Aorta (tissue), 5 donors: ENCODE measurements at regions not wholly inside any gene's neighbourhood (a gene's known extent, or its start where the extent isn't known, plus 50 kb on each side); places are given as distances from the start of the nearest gene placed in this dataset.
"Not testable (repeated sequence)": the region's sequence is repeated elsewhere in the genome, so short reads cannot be mapped to it uniquely, and the experiment has no call there.

ENCODE experiments used
- ATAC-seq: fragments of 200-7000 bp; cut with Tn5 transposase; one replicate; pipeline ENCODE4 v1.9.1; 2022; ENCODE audit warnings: moderate library complexity; ENCODE audit not compliant: low FRiP score
- DNase-seq, 2 donors: peaks; one replicate each; pipeline ENCODE4 v3.0.0-alpha.2; 2020
- H3K27ac ChIP-seq, 2 donors: one replicate each; pipeline ENCODE4 v1.5.1; 2013; ENCODE audit warnings: low read length in 2 of 2, mild to moderate bottlenecking in 2 of 2, moderate library complexity in 2 of 2, control low read depth in 1 of 2, inconsistent platforms in 1 of 2, low read depth in 1 of 2
- H3K27me3 ChIP-seq, 2 donors: one replicate each; pipeline ENCODE4 v1.6.1; 2013; ENCODE audit warnings: control low read depth in 1 of 2, low read length in 1 of 2, mild to moderate bottlenecking in 1 of 2, moderate library complexity in 1 of 2; ENCODE audit not compliant: insufficient read depth in 2 of 2, control insufficient read depth in 1 of 2
- H3K36me3 ChIP-seq, 2 donors: one replicate each; pipeline ENCODE4 v1.6.1; 2013; ENCODE audit warnings: control low read depth in 1 of 2, low read length in 1 of 2, mild to moderate bottlenecking in 1 of 2; ENCODE audit not compliant: insufficient read depth in 2 of 2, control insufficient read depth in 1 of 2
- H3K4me1 ChIP-seq, 2 donors: one replicate each; pipeline ENCODE4 v1.6.1; 2013; ENCODE audit warnings: low read length in 2 of 2, control low read depth in 1 of 2, mild to moderate bottlenecking in 1 of 2, moderate library complexity in 1 of 2; ENCODE audit not compliant: insufficient read depth in 2 of 2, control insufficient read depth in 1 of 2
- H3K4me3 ChIP-seq, 2 donors: one replicate each; pipeline ENCODE4 v1.5.1; 2013; ENCODE audit warnings: low read length in 2 of 2, control low read depth in 1 of 2, mild to moderate bottlenecking in 1 of 2
- H3K9me3 ChIP-seq: one replicate; pipeline ENCODE4 v1.6.1; 2013; ENCODE audit warnings: mild to moderate bottlenecking, low read length; ENCODE audit not compliant: control insufficient read depth
- WGBS, 2 donors: extraction: QIAGEN DNeasy Blood & Tissue Kit; methylation state at CpG; one replicate each; pipeline ENCODE4 v1.1.7; 2013; 5-methylcytosine and 5-hydroxymethylcytosine counted together
- intact Hi-C, 2 donors: fragments of 100-400 bp; cut with DNase I; formaldehyde crosslinking; loops; one replicate each; pipeline versions ENCODE4 v1.14.2 to v1.15.0; 2022
- donor health status: healthy with polysubstance abuse.
- donor health status: Bipolar disorder and iron deficiency.
- donor health status: DM: no; HTN: no; CAD: no.
- donor health status: DM: no; HTN: no; CAD: no.
- donor health status: DM: yes; HTN: yes; CAD: no.

GRCh38 chr12:37666069-37666781, 650.3 kb upstream of the ALG10B start:
- 76 to 77% methylated on average over 18 of the region's 18 CpGs for WGBS, 2 donors
- H3K36me3 ChIP-seq = no peaks in the 10 kb centered on the region
- H3K4me1 ChIP-seq = no peaks in the 10 kb centered on the region
- H3K9me3 ChIP-seq = peaks cover 2% of the 10 kb centered on the region
- H3K27ac ChIP-seq = no peak overlapping the region
- DNase-seq (peak in 1 of 2 donors; percentile 27), ATAC-seq (no peak)
- H3K27me3 ChIP-seq = no peaks in the 10 kb centered on the region
- H3K4me3 ChIP-seq = no peak overlapping the region
- intact Hi-C loops = no loop called here

GRCh38 chr12:37668557-37668956, 648.0 kb upstream of the ALG10B start:
- H3K27me3 ChIP-seq, H3K9me3 ChIP-seq, H3K4me3 ChIP-seq, H3K4me1 ChIP-seq, H3K36me3 ChIP-seq, intact Hi-C loops, DNase-seq, H3K27ac ChIP-seq, ATAC-seq: not testable (repeated sequence)
- 87 to 89% methylated on average over 2 of the region's 2 CpGs for WGBS, 2 donors

- DNase-seq = no peak
These were observed 643.8 kb upstream of the ALG10B start for GRCh38 chr12:37672655-37673260.

GRCh38 chr12:37720846-37721245, 595.7 kb upstream of the ALG10B start:
- intact Hi-C loops = no loop called here
- H3K36me3 ChIP-seq = no peaks in the 10 kb centered on the region
- 70 to 71% methylated on average over 5 of the region's 5 CpGs for WGBS, 2 donors
- DNase-seq (no peak), ATAC-seq (no peak)
- H3K27ac ChIP-seq = no peak overlapping the region
- no peaks in the 10 kb centered on the region for H3K4me1 ChIP-seq
- H3K4me3 ChIP-seq = no peak overlapping the region
- no peaks in the 10 kb centered on the region for H3K9me3 ChIP-seq
- H3K27me3 ChIP-seq = no peaks in the 10 kb centered on the region

More at GRCh38 chr12:37672655-37673260, 643.8 kb upstream of the ALG10B start:
- intact Hi-C loops = no loop called here
- Histone ChIP-seq H3K27me3 (no peaks in the 10 kb centered on the region), H3K36me3 (no peaks in the 10 kb centered on the region), H3K9me3 (no peaks in the 10 kb centered on the region), H3K4me3 (no peak overlapping the region), H3K4me1 (no peaks in the 10 kb centered on the region), H3K27ac (no peak overlapping the region)
- WGBS, 2 donors = 62 to 68% methylated on average over 6 of the region's 6 CpGs
- no peak for ATAC-seq

GRCh38 chr12:37733856-37734255, 582.7 kb upstream of the ALG10B start:
- Histone ChIP-seq H3K27ac (no peak overlapping the region), H3K4me1 (no peaks in the 10 kb centered on the region), H3K9me3 (peaks cover 5% of the 10 kb centered on the region), H3K36me3 (no peaks in the 10 kb centered on the region), H3K27me3 (no peaks in the 10 kb centered on the region), H3K4me3 (no peak overlapping the region)
- intact Hi-C loops = no loop called here
- WGBS, 2 donors = 34 to 41% methylated on average over 2 of the region's 2 CpGs
- DNase-seq = no peak
- no peak for ATAC-seq
